Fibroblast of lung (primary cell): ENCODE measurements at regions not wholly inside any gene's neighbourhood (a gene's known extent, or its start where the extent isn't known, plus 50 kb on each side); places are given as distances from the start of the nearest gene placed in this dataset.

Experiments used
- EZH2 ChIP-seq: IDR thresholded peaks from 2 replicates; pipeline ENCODE4 v1.5.1; 2012; ENCODE audit warnings: low read length, control low read depth, mild to moderate bottlenecking; ENCODE audit errors: missing control alignments
- TF ChIP-seq, protein P1 (sequence below), 2 donors: IDR thresholded peaks in 1 of 2; conservative IDR thresholded peaks in 1 of 2; 1 replicate in 1 of 2; 2 replicates in 1 of 2; pipeline ENCODE4 v1.5.1; 2011 to 2012; ENCODE audit warnings: low read length in 2 of 2, control low read depth in 1 of 2, inconsistent platforms in 1 of 2, low read depth in 1 of 2, mild to moderate bottlenecking in 1 of 2

DNA sequence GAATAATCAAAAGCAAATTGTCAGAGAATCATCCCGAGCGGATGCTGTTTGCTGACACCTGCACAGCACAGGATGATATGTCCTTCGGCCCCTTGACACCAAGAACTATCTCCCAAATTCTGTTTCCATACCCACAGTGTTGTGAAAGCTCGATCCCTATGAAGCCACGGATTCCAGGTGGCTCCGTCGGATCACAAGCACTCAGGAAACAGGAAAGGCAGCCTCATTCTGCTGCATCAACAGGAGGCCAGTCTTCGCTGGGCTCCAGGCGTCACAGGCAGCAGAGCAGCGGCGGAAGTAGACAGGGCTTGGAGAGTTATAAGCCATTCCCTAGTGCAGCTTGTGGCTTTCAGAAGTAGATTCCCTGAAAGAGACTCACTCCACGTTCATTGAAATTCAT, 342.3 kb downstream of the C6orf118 start:
- no peak for TF ChIP-seq EZH2
- TF ChIP-seq, protein P1, sequence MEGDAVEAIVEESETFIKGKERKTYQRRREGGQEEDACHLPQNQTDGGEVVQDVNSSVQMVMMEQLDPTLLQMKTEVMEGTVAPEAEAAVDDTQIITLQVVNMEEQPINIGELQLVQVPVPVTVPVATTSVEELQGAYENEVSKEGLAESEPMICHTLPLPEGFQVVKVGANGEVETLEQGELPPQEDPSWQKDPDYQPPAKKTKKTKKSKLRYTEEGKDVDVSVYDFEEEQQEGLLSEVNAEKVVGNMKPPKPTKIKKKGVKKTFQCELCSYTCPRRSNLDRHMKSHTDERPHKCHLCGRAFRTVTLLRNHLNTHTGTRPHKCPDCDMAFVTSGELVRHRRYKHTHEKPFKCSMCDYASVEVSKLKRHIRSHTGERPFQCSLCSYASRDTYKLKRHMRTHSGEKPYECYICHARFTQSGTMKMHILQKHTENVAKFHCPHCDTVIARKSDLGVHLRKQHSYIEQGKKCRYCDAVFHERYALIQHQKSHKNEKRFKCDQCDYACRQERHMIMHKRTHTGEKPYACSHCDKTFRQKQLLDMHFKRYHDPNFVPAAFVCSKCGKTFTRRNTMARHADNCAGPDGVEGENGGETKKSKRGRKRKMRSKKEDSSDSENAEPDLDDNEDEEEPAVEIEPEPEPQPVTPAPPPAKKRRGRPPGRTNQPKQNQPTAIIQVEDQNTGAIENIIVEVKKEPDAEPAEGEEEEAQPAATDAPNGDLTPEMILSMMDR (conservative IDR thresholded peaks at IDR 0.05 in 1 of 2, IDR thresholded peaks at IDR 0.05 in 1 of 2; ENCODE audit: low read depth in 1 of 2, low read length in 2 of 2) = no peak
